Stimulated activated CD4-positive, alpha-beta T cell treated with anti-CD3 and anti-CD28 coated beads, Interleukin-2, amount 100 ng/mL, for 4 hours (primary cell): ENCODE measurements at regions not wholly inside any gene's neighbourhood (a gene's known extent, or its start where the extent isn't known, plus 50 kb on each side); places are given as distances from the start of the nearest gene placed in this dataset.

Source experiments
- DNase-seq: peaks from one replicate; pipeline ENCODE4 v3.0.0-alpha.2; 2020; ENCODE audit warnings: low read depth

- DNase-seq, result no peak
Measured at GRCh38 chr6:19037607-19038006, 650.5 kb downstream of the RNF144B start.

DNA sequence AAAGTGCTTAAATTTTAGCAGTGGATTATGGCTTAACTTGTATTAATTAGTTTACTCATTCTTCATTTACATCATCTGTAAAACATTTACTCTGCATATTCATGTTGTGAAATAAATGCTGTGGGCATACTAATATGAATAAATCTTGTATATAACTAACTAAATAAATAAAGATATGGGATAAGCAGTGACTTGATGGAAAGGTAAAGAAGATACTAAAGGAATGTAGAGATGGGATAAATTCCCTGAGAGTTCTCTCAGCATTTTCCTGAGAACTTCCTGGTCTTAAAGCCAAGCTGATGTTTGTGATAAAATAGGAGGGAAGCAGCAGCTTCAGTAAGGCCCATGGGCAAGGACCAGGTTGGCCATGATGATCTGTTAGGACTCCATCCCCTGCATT, 652.1 kb downstream of the RNF144B start:
- no peak for DNase-seq

DNA sequence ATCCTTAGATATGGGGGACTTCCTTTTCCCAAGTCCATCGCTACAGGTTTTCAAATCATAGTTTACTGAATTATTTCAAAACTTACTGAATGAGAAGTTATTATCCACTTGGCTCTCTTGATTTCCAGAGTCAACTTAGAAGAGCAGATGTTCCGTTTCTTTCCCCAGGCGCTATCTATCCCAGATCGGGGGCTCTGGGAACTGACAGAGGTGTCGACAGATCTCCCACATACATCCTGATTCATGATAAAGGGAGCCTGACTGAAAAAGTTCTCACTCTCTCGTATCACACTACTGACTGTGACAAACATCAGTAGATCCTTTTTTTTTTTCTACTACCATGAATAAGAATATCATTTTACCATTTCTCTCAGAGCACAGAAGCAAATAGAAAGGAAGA, 654.8 kb downstream of the RNF144B start:
- DNase-seq, result no peak

DNA sequence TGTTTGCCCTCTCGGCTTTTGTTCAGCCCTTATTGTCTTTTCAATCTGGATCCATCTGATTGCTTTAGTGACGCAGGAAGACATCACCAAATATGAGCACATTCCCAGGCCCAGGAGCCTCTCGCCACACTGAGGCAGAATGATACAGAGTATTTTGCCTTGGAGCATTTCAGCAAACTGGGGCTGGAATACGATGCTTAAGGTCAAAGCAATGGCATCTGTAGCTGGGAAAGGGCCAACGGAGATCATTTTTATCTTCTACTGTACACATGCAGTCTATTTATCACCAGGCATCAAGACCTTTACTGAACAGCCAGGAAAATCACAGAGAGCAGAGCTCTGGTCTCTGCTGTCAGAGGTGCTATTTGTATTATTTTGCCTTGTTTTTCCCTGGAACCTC, 655.3 kb downstream of the RNF144B start:
- no peak for DNase-seq

DNA sequence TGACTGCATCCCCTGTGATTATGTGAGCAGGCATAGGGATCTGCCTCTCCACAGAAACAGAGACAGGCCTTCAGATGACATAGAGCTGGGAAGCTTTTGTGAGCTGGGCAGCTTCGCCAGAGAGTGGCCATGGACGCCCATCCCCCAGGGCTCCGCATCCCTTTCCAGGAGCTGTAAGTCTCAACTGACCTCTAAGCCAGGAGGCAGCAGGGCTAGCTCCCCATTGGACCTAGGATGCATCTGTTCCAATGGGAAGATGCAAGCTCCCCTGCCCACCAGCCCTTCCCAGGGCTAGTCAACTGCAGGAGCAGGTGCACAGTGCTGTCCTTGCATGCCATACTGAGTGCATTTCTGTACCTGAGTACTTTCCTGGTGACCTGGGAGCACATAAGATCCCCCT, 663.6 kb downstream of the RNF144B start:
- no peak for DNase-seq

GRCh38 chr6:19052219-19052618, 665.1 kb downstream of the RNF144B start:
- no peak for DNase-seq

DNA sequence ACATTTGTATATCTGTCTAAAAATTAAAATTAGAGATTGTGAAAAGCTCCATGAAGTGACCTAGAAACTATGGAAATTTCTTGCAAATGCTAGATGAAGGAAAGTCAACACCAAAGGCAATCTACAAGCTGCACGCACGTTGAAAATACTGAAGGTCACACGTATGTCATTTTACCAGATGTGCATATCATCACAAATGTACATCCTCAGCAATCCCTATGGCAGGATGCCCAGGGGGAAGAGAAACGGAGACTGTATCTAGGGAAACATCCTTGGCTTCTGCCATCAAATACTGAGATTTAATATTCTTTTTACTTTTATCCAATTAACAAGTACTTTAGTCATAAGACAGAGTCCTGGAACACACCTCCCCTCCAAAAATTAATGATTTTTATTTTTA, 672.0 kb downstream of the RNF144B start:
- no peak for DNase-seq

DNA sequence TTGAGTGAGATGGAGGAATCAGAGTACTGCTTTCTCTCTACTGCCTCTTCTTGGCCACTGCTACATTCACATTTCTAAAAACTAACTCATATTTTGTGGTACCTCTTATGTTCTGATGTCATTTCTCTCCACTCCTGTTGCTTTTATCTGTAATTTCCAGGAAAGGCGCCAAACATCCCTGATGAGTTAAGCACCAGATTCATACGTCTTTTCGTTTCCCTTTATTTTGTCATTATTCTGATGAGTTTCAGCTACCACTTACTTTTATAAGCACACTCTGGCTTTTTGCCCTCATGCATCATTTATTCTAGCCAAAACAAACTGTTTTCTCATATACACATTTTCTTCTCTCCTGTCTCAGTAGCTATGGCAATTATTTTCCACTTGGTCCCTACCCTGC, 680.0 kb downstream of the RNF144B start:
- no peak for DNase-seq

DNA sequence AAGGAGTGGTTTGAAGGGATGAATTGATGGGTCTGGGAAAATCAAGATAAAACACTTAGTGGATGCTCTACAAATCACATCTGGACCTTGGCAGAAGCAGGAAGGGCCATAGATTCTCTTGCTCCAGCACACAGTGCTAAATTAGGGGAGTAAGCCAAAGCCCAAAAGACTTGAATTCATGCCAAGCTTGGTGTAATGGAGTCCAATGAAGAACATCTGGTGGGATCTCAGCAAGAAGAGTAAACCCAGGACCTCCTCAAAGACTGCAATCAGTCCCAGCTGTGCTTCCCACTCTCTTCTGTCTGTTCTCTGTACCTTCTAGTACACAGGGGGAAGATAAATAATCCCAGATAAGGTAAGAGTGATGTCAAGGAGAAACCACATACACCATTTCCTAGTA, 683.4 kb downstream of the RNF144B start:
- DNase-seq, result no peak

DNA sequence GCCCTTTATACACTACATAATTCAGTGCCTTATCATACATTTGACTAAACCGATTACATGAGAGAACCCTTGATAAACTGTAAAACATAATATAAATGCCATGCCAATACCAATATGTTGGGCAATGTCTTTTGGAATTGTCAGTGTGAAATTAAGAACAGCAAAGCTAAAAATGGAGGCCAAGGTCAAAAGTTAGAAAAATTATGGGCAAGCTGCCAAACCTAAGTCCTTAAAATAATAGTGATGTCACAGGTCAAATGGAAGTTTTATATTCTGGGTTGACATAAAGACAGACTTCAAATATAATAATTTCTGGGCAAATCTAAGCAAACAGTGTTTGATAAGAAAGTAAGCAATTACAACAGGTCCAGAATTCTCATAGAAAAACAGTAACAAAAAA, 696.7 kb downstream of the RNF144B start:
- DNase-seq, result no peak

DNA sequence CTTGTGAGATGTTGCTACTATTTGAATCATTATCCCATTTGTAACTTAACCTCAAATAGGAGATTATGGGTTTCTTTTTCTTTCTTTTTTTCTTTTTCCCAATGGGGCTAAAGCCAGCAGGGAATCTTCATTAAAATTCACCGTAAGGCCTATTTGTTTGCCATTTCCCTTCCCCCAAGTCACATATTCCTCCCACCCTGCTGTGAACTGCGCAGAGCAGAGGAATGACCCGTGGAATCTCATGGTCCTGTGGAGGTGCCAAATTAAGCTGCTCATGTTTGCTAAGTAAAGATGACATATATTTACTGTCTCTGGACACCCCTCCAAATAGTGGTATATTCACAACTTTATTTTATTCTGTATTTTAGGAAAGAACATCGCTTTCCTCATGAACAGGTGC, 699.3 kb downstream of the RNF144B start:
- no peak for DNase-seq

- DNase-seq, result no peak
Measured at GRCh38 chr6:19087296-19087695, 700.1 kb downstream of the RNF144B start.

DNA sequence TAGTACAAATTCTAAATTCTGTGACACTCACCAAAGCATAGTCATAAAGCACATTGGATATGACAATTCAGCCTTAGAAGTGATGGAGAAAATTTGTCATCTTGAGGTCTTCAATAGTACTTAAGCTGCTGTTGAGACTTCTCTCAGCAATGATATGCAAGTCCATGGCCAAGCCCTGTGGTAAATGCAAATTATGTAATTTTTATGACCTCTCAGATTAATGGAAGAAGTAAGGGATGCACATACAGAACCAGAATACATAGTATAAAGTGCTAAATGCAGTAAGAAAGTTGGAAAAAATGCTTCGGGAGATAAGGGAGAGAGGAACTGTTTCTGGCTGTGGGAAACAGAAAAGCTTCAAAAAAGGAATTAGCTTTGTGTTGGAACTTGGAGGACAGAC, 700.7 kb downstream of the RNF144B start:
- no peak for DNase-seq

- no peak for DNase-seq
Measured at GRCh38 chr6:19100752-19101151, 713.6 kb downstream of the RNF144B start.

- no peak for DNase-seq
Measured at GRCh38 chr6:19102936-19103335, 715.8 kb downstream of the RNF144B start.

DNA sequence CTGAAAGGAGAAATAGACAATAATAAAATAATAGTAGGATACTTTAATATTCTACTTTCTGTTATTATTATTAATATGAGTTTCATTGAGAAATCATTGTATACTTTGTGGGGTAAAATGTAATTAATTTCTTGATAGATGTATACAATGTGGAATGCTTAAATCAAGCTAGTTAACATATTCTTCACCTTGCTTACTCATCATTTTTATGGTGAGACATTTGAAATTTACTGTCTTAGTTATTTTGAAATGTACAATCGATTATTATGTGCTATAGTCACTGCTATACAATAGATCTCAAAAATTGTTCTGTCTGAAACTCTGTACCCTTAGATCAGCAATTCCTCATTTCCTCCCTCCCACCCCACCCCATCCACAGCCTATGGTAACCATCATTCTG, 720.3 kb downstream of the RNF144B start:
- no peak for DNase-seq

DNA sequence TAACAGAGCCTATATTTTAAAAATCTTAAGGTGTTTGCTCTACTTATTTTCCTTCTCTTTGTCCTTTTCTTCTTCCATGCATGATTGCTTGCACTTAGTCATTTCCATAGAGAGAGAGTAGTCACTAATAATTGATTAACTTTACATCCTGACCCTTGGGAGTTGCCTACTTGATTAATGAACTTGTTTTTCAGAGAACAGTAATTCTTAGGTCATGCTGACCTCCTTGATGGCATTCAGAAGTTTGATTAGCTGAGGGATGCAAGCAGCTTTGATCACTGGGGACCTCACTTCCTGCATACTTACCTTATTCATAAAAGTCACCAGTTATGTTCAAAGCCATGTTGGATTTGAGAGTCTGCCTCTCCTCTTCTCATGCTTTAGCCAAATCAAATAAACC, 715.6 kb upstream of the ID4 start:
- no peak for DNase-seq

GRCh38 chr6:19127081-19127480, 710.1 kb upstream of the ID4 start:
- DNase-seq, result no peak

- DNase-seq, result no peak
Measured at GRCh38 chr6:19128701-19129100, 708.5 kb upstream of the ID4 start.

GRCh38 chr6:19135706-19136105, 701.5 kb upstream of the ID4 start:
- DNase-seq, result no peak

GRCh38 chr6:19137505-19137904, 699.7 kb upstream of the ID4 start:
- no peak for DNase-seq

- no peak for DNase-seq
Measured at GRCh38 chr6:19142275-19142674, 694.9 kb upstream of the ID4 start.

DNA sequence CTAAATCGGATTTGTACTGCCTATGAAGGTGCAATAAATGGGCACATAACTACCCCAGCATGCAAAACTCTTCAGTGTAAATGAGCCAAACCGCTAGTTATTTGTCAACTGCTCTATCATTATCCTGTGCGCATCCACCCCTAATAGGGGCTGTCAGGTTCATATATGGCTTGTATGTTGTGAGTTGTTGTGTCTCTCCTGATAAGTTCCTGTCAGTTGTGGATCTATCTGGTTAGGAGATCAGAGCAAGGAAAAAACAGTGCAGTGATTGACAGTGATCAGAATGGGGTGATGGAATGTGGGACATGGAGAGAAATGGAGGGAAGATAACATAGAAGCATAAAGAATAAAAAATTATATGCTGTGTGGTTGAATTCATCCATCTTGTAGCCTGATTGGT, 686.9 kb upstream of the ID4 start:
- no peak for DNase-seq

GRCh38 chr6:19153270-19153980, 683.7 kb upstream of the ID4 start:
- DNase-seq, result no peak

DNA sequence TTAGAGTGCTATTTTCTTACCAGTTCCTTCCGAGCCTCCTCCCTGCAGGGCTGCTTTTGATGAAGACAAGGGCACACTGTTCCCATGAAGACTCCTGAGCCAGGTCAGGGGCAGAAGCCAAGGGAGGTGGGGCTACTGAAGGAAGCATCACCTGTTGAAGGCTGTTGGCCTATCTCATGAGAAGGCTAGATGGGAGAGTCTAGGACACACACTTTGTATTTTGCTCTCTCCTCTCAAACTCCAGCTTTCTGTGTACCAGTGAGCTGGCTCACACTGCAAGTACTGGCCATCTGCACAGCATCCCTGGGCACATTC, 683.2 kb upstream of the ID4 start:
- DNase-seq, result no peak
